Thyroid gland (tissue), 4 donors: ENCODE measurements at regions not wholly inside any gene's neighbourhood (a gene's known extent, or its start where the extent isn't known, plus 50 kb on each side); places are given as distances from the start of the nearest gene placed in this dataset.

Experiments used
- CTCF ChIP-seq, 6 experiments: fragments of 200-600 bp in 3 of 6; fragments of 450-650 bp in 3 of 6; sonication (generic) in 3 of 6; IDR thresholded peaks; one replicate each; pipeline ENCODE4 v1.5.1; 2016 to 2019; ENCODE audit warnings: antibody characterized with exemption in 6 of 6, mild to moderate bottlenecking in 2 of 6, inconsistent platforms in 1 of 6, moderate library complexity in 1 of 6
- POLR2A ChIP-seq, 2 donors: fragments of 450-650 bp; IDR thresholded peaks; one replicate each; pipeline ENCODE4 v1.6.1; 2017; ENCODE audit warnings: antibody characterized with exemption in 2 of 2, mild to moderate bottlenecking in 2 of 2, moderate library complexity in 1 of 2

- TF ChIP-seq POLR2A (IDR thresholded peaks at IDR 0.05) (no peak), CTCF (IDR thresholded peaks at IDR 0.05) (no peak)
Observed at GRCh38 chr2:238698072-238698352, 149.9 kb upstream of the TWIST2 start.
